HEK293T (cell line): ENCODE measurements at regions not wholly inside any gene's neighbourhood (a gene's known extent, or its start where the extent isn't known, plus 50 kb on each side); places are given as distances from the start of the nearest gene placed in this dataset.

Experiments
- BHLHE40 ChIP-seq: fragments of 450-650 bp; IDR thresholded peaks from 2 replicates; pipeline ENCODE4 v1.6.1; 2016; ENCODE audit warnings: mild to moderate bottlenecking, moderate library complexity, borderline replicate concordance
- ELF4 ChIP-seq: fragments of 450-650 bp; IDR thresholded peaks from 2 replicates; pipeline ENCODE4 v1.6.1; 2017; ENCODE audit warnings: antibody characterized with exemption
- FOXK2 ChIP-seq: fragments of 450-650 bp; IDR thresholded peaks from 2 replicates; pipeline ENCODE4 v1.6.1; 2016; ENCODE audit warnings: mild to moderate bottlenecking
- FOXM1 ChIP-seq: fragments of 450-650 bp; IDR thresholded peaks from 2 replicates; pipeline ENCODE4 v1.6.1; 2017; ENCODE audit warnings: mild to moderate bottlenecking, borderline replicate concordance
- LEF1 ChIP-seq: fragments of 450-650 bp; IDR thresholded peaks from 2 replicates; pipeline ENCODE4 v1.6.1; 2017; ENCODE audit warnings: mild to moderate bottlenecking, borderline replicate concordance
- SP1 ChIP-seq: fragments of 450-650 bp; IDR thresholded peaks from 2 replicates; pipeline ENCODE4 v1.6.1; 2017
- SUZ12 ChIP-seq: fragments of 450-650 bp; IDR thresholded peaks from 2 replicates; pipeline ENCODE4 v1.6.1; 2016; ENCODE audit warnings: mild to moderate bottlenecking
- ZNF384 ChIP-seq: fragments of 450-650 bp; IDR thresholded peaks from 2 replicates; pipeline ENCODE4 v1.6.1; 2016

DNA sequence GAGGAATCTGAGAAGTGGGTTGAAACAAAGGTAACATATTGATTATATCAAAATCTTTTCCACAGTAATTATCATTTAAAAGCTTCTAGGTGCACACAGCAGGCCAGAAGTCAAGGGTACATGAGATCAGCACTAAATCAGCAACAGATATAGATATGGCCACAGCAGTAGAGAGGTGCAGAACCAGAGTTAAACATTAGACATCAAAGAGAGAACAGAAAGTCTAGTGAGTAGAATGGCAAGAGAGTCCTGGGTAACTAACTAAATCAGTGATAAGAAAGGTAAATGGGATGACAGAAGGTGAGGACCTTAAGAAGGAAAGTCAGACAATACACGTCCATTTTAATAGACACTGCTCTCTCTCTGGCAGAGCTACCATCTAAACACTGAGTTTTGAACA, 119.5 kb upstream of the GRIA4 start:
- TF ChIP-seq SP1 (no peak), ELF4 (no peak), SUZ12 (no peak), FOXM1 (no peak), ZNF384 (no peak), FOXK2 (no peak), BHLHE40 (no peak), LEF1 (no peak)
